ENCODE measurements at regions not wholly inside any gene's neighbourhood (a gene's known extent, or its start where the extent isn't known, plus 50 kb on each side); places are given as distances from the start of the nearest gene placed in this dataset.

DNA sequence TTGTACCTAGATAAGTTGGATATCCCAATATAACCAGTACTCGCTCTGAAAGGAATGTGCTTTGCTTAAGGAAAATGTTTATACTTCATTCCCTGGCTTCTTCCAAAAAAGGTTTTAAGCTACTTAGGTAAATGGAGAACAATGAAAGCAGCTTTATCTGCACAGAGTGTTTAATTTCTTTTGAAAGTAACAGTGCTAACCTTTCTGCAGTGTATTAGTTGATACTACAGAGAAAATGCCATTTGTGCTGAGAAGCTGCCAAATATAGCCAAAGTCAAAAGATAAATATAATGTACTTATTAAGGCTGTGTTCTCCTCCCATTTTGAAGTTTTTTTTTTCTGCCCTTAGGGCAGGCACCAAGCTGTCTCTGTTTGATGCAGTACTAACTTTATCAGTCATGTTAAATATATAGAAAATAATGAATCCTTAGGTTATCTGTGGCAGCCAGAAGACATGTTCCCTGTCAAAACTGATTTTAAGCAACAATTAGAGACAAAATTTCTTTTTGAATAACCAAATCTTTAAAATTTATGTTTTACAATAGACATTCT lies 145.4 kb upstream of the KITLG start:
- H3K4me2 ChIP-seq (replicated peaks; ENCODE audit: extremely low read depth, low read length, poor library complexity, severe bottlenecking): no peak overlapping the region
- Mint-ChIP-seq H3K27me3 (ENCODE audit: low read depth in 3 of 3) (no peaks in the 10 kb centered on the region), H3K4me1 (no peaks in the 10 kb centered on the region), H3K4me3 (no peak overlapping the region), H3K9me3 (peaks cover 0 to 2% (median 1%) of the 10 kb centered on the region in 7 donors), H3K27ac (no peak overlapping the region), H3K36me3 (no peaks in the 10 kb centered on the region)
- no peaks in the 10 kb centered on the region for H3K4me1 ChIP-seq (ENCODE audit: control insufficient read depth in 1 of 2, insufficient read depth in 2 of 2, low read length in 2 of 2)
- no peak overlapping the region for H3K4me3 ChIP-seq (replicated peaks in 1 of 3; ENCODE audit: low read depth in 2 of 3, low read length in 3 of 3)
- no peak overlapping the region for H3K9ac ChIP-seq (ENCODE audit: insufficient read depth, low read length, poor library complexity, severe bottlenecking)
- no peaks in the 10 kb centered on the region for H3K9me3 ChIP-seq (replicated peaks in 1 of 2; ENCODE audit: control insufficient read depth in 1 of 2, insufficient read depth in 1 of 2, low read length in 2 of 2)
- WGBS (ENCODE audit: insufficient coverage): no CpG with 5 or more reads among the region's 1 CpG
- no peak for DNase-seq
- no peak overlapping the region for H2AFZ ChIP-seq (ENCODE audit: insufficient read depth, low read depth, low read length, poor library complexity, severe bottlenecking)
- no peaks in the 10 kb centered on the region for H3K27me3 ChIP-seq (ENCODE audit: control insufficient read depth in 2 of 2, insufficient read depth in 2 of 2, low read length in 2 of 2)
- H4K20me1 ChIP-seq (ENCODE audit: insufficient read depth, low read length): no peaks in the 10 kb centered on the region
- intact Hi-C loops (cut with micrococcal nuclease): no loop called here
- no peak overlapping the region for H3K27ac ChIP-seq (ENCODE audit: low read depth in 1 of 2, low read length in 2 of 2)
- H3K36me3 ChIP-seq (replicated peaks in 1 of 2; ENCODE audit: control insufficient read depth in 1 of 2, insufficient read depth in 2 of 2, low read length in 2 of 2): no peaks in the 10 kb centered on the region
- TF ChIP-seq, protein P1, sequence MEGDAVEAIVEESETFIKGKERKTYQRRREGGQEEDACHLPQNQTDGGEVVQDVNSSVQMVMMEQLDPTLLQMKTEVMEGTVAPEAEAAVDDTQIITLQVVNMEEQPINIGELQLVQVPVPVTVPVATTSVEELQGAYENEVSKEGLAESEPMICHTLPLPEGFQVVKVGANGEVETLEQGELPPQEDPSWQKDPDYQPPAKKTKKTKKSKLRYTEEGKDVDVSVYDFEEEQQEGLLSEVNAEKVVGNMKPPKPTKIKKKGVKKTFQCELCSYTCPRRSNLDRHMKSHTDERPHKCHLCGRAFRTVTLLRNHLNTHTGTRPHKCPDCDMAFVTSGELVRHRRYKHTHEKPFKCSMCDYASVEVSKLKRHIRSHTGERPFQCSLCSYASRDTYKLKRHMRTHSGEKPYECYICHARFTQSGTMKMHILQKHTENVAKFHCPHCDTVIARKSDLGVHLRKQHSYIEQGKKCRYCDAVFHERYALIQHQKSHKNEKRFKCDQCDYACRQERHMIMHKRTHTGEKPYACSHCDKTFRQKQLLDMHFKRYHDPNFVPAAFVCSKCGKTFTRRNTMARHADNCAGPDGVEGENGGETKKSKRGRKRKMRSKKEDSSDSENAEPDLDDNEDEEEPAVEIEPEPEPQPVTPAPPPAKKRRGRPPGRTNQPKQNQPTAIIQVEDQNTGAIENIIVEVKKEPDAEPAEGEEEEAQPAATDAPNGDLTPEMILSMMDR (IDR thresholded peaks at IDR 0.05): no peak
- H3K79me2 ChIP-seq (ENCODE audit: insufficient read depth, low read length): no peaks in the 10 kb centered on the region

DNA sequence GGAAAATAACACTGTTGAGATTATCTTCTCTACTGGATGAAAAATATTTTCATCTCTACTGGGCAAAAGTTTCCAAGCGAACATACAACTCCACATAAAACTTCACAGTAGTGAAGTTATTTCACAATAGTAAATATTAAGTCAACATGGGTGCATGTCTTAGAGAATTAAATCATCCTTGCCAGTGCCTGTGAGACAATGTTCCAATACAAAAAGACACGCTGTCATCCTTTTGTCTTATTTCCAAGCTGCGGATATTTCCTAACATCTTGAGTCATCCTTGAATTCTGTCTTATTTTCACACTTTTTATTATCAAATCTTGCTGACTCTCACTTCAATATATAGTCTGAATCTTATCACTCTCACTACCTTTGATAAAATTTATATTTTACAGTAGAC lies 142.9 kb upstream of the KITLG start:
- Histone ChIP-seq H3K4me3 (replicated peaks in 1 of 3; ENCODE audit: low read depth in 2 of 3, low read length in 3 of 3) (no peak overlapping the region), H3K27ac (ENCODE audit: low read depth in 1 of 2, low read length in 2 of 2) (no peak overlapping the region), H3K9ac (ENCODE audit: insufficient read depth, low read length, poor library complexity, severe bottlenecking) (no peak overlapping the region), H2AFZ (ENCODE audit: insufficient read depth, low read depth, low read length, poor library complexity, severe bottlenecking) (no peak overlapping the region), H3K9me3 (replicated peaks in 1 of 2; ENCODE audit: control insufficient read depth in 1 of 2, insufficient read depth in 1 of 2, low read length in 2 of 2) (no peaks in the 10 kb centered on the region), H3K79me2 (ENCODE audit: insufficient read depth, low read length) (no peaks in the 10 kb centered on the region), H3K36me3 (replicated peaks in 1 of 2; ENCODE audit: control insufficient read depth in 1 of 2, insufficient read depth in 2 of 2, low read length in 2 of 2) (no peaks in the 10 kb centered on the region), H3K4me2 (replicated peaks; ENCODE audit: extremely low read depth, low read length, poor library complexity, severe bottlenecking) (no peak overlapping the region), H4K20me1 (ENCODE audit: insufficient read depth, low read length) (no peaks in the 10 kb centered on the region), H3K4me1 (ENCODE audit: control insufficient read depth in 1 of 2, insufficient read depth in 2 of 2, low read length in 2 of 2) (no peaks in the 10 kb centered on the region), H3K27me3 (ENCODE audit: control insufficient read depth in 2 of 2, insufficient read depth in 2 of 2, low read length in 2 of 2) (no peaks in the 10 kb centered on the region)
- TF ChIP-seq, protein P1 (IDR thresholded peaks at IDR 0.05): no peak
- H3K27me3 Mint-ChIP-seq (ENCODE audit: low read depth in 3 of 3): no peaks in the 10 kb centered on the region
- WGBS (ENCODE audit: insufficient coverage): 94% methylated on average over 2 of the region's 3 CpGs
- intact Hi-C loops (cut with micrococcal nuclease): no loop called here
- DNase-seq: no peak
- no peaks in the 10 kb centered on the region for H3K4me1 Mint-ChIP-seq
- H3K36me3 Mint-ChIP-seq: no peaks in the 10 kb centered on the region
- H3K4me3 Mint-ChIP-seq: no peak overlapping the region
- H3K27ac Mint-ChIP-seq: no peak overlapping the region
- H3K9me3 Mint-ChIP-seq: peaks cover 0 to 4% (median 0%) of the 10 kb centered on the region in 7 donors

Measured in CD14-positive monocyte (primary cell).